ENCODE measurements at regions not wholly inside any gene's neighbourhood (a gene's known extent, or its start where the extent isn't known, plus 50 kb on each side); places are given as distances from the start of the nearest gene placed in this dataset.
"Not testable (repeated sequence)": the region's sequence is repeated elsewhere in the genome, so short reads cannot be mapped to it uniquely, and the experiment has no call there.

DNA sequence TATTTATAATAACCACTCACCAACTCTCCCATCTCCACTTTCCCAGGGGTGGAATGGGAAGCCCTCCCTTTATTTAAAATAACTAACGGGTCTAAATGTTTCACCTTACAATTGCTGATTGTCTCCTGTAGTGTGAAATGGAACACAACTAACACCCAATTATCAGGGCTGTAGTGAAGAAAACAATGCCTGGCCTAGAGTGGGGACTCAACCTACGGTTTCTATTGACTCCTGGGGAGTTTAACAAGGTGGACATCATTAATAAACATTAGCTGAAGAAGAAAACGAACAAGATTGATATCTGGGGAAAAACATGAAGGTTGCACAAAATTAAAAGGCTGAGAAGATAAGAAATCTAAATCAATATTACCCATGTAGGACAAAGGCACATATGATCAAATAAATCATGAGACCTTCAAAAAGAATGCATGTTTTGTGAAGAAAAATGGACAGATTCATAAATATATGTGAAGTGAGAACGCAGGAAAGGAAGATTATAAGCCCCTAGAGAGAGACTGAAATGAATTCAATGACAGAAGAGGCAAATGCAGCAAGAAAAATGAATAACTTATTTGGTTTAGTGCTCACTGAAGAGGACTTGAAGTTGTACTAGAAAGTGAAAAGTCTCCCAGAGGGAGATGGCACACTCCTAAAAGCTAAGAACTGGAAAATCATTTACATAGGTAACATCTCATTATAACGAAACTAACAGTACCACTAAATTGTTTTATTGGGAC lies 593.0 kb upstream of the AADAT start:
- 42 to 46% methylated on average over 5 of the region's 5 CpGs for WGBS, 2 donors
- H3K36me3 ChIP-seq = no peaks in the 10 kb centered on the region
- intact Hi-C loops (cut with DNase I) = no loop called here
- H3K4me1 ChIP-seq = no peaks in the 10 kb centered on the region
- H3K27me3 ChIP-seq = no peaks in the 10 kb centered on the region
- no peak for DNase-seq
- H3K4me3 ChIP-seq = no peak overlapping the region
- no peak for TF ChIP-seq POLR2A (IDR thresholded peaks at IDR 0.05)
- no peak overlapping the region for H3K27ac ChIP-seq
- H3K9me3 ChIP-seq = no peaks in the 10 kb centered on the region

DNA sequence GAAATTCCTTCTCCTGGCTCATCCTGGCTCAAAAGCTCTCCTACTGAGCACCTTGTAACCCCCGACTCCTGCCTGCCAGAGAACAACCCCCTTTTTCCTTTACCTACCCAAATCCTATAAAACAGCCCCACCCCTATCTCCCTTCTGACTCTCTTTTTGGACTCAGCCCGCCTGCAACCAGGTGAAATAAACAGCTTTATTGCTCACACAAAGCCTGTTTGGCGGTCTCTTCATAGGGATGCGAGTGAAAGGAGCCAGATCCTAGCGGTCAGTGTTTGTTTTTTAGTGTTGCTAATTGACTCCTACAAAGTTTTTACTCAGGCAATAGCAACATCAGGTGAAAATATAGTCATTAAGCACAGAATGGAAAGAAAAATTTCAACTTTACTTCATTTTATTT lies 592.3 kb upstream of the AADAT start:
- intact Hi-C loops (cut with DNase I); H3K27ac ChIP-seq; H3K27me3 ChIP-seq; H3K4me1 ChIP-seq; H3K4me3 ChIP-seq; H3K36me3 ChIP-seq; DNase-seq; H3K9me3 ChIP-seq: not testable (repeated sequence)
- WGBS, 2 donors = 64 to 70% methylated on average over 5 of the region's 5 CpGs

DNA sequence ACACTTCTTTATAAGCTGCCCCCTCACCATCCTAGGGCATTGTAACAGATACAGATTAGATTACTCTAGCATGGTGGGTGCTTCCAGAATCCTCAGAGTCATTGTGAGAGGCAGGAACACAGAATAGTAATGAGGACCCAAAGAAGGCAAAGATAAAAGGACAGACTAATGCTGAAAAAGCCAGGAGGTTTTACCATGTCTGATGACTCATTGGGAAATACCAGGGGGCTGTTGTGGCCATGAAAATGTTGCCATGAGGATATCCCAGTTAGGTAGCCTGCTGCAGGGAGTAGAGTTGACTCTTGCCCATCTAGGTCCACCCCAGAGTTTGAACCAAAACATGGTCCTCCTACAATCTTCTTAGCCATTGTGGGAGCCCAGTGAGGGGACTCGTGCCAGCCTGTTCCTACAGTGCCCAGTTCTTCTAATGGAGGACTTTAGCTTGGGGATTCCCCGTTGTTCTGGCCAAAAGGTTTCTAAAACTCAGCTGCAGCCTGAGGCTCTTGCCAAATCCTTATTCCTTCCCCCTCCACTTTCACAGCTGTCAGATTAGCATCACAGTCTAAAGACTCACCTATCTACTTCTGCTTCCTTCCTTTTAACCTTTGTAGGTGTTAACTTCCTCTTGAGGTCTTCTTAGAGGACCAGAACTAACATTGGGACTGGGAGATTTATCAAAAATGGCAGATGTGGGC lies 586.0 kb upstream of the AADAT start:
- H3K36me3 ChIP-seq = no peaks in the 10 kb centered on the region
- no peak for DNase-seq
- WGBS, 2 donors = 43 to 64% methylated on average over 2 of the region's 2 CpGs
- TF ChIP-seq POLR2A (IDR thresholded peaks at IDR 0.05) = no peak
- TF ChIP-seq, protein P1, sequence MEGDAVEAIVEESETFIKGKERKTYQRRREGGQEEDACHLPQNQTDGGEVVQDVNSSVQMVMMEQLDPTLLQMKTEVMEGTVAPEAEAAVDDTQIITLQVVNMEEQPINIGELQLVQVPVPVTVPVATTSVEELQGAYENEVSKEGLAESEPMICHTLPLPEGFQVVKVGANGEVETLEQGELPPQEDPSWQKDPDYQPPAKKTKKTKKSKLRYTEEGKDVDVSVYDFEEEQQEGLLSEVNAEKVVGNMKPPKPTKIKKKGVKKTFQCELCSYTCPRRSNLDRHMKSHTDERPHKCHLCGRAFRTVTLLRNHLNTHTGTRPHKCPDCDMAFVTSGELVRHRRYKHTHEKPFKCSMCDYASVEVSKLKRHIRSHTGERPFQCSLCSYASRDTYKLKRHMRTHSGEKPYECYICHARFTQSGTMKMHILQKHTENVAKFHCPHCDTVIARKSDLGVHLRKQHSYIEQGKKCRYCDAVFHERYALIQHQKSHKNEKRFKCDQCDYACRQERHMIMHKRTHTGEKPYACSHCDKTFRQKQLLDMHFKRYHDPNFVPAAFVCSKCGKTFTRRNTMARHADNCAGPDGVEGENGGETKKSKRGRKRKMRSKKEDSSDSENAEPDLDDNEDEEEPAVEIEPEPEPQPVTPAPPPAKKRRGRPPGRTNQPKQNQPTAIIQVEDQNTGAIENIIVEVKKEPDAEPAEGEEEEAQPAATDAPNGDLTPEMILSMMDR (IDR thresholded peaks at IDR 0.05) = no peak
- no peaks in the 10 kb centered on the region for H3K27me3 ChIP-seq
- H3K27ac ChIP-seq = no peak overlapping the region
- no peaks in the 10 kb centered on the region for H3K9me3 ChIP-seq
- intact Hi-C loops (cut with DNase I) = no loop called here
- no peaks in the 10 kb centered on the region for H3K4me1 ChIP-seq
- H3K4me3 ChIP-seq = no peak overlapping the region

DNA sequence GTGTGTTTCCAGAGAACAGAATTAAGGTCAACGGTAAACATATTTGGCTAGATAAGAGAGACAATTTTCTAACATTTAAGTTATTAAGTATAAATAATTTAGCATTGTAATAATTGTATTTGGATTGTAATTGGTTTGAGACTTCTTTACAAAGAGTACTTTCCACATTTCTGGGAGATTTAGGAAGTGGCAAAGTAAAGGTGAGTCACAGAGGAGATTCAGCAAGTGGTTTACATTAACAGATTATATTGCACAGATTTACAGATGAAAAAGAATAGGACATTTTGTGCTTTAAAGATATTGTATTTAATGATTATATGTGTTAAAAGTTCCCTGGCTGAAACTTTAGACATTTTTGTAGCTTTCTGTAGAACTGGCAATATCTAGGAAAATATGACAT lies 584.4 kb upstream of the AADAT start:
- Histone ChIP-seq H3K27ac (no peak overlapping the region), H3K27me3 (no peaks in the 10 kb centered on the region), H3K4me1 (no peaks in the 10 kb centered on the region), H3K9me3 (no peaks in the 10 kb centered on the region), H3K36me3 (no peaks in the 10 kb centered on the region), H3K4me3 (no peak overlapping the region)
- intact Hi-C loops (cut with DNase I) = no loop called here
- TF ChIP-seq POLR2A (IDR thresholded peaks at IDR 0.05) = no peak
- TF ChIP-seq, protein P1 (IDR thresholded peaks at IDR 0.05) = no peak
- no peak for DNase-seq
- 88 to 90% methylated on average over 1 of the region's 1 CpG for WGBS, 2 donors

DNA sequence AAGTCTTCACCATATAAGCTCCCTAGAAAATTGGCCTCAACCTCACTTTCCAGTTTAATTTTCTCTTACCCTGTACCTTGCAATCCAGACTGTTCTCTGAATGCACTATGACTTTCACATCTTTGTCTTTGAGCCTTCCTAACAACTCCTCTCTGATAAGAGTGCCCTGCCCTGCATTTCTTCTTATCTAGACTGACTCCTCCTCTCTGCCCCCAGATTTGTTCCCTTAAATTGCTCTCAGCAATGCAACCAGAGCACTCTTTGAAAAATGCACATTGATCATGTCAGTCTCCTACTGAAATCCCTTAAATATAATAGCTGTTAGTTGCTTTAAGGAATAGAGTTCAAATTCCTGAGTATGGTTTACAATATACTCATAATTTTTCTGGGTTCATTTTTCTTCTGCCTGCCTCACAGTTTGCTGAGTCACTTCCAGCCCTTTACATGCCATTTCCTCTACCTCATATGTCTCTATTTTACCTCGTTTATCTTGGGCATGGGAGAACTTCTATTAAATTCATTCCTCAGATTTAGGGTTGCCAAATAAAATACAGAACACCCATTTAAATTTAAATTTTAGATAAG lies 582.7 kb upstream of the AADAT start:
- WGBS, 2 donors = 8 to 13% methylated on average over 1 of the region's 1 CpG
- no peaks in the 10 kb centered on the region for H3K27me3 ChIP-seq
- no peak overlapping the region for H3K27ac ChIP-seq
- no peak for DNase-seq
- intact Hi-C loops (cut with DNase I) = no loop called here
- TF ChIP-seq POLR2A (IDR thresholded peaks at IDR 0.05) = no peak
- TF ChIP-seq, protein P1 (IDR thresholded peaks at IDR 0.05) = no peak
- no peak overlapping the region for H3K4me3 ChIP-seq
- no peaks in the 10 kb centered on the region for H3K9me3 ChIP-seq
- H3K4me1 ChIP-seq = no peaks in the 10 kb centered on the region
- no peaks in the 10 kb centered on the region for H3K36me3 ChIP-seq

DNA sequence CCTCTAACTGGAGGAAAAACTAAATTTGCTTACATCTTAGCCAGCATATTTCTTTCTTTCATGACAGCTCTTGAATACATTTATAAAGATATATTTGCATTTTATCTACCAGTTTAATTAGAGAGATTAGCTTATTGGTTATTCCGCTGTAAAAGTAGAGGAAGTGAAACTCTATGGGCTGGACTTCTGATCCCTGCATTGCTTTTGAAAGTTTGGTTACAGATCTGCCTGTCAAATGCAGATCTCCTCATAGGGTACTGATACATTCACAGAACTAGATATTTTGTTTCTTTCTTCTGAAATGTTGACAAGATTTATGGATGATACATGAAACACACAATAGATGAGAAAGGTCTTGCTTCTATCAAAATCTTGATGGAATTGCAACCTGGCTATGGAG lies 581.4 kb upstream of the AADAT start:
- no peak for TF ChIP-seq POLR2A (IDR thresholded peaks at IDR 0.05)
- TF ChIP-seq, protein P1 (IDR thresholded peaks at IDR 0.05) = no peak
- Histone ChIP-seq H3K4me3 (no peak overlapping the region), H3K36me3 (no peaks in the 10 kb centered on the region), H3K27me3 (no peaks in the 10 kb centered on the region), H3K4me1 (no peaks in the 10 kb centered on the region), H3K27ac (no peak overlapping the region), H3K9me3 (no peaks in the 10 kb centered on the region)
- no peak for DNase-seq
- WGBS, 2 donors = 82 to 90% methylated on average over 1 of the region's 1 CpG
- intact Hi-C loops (cut with DNase I) = no loop called here

Measured in esophagus squamous epithelium (tissue), 5 donors.